CD14-positive monocyte (primary cell): ENCODE measurements at regions not wholly inside any gene's neighbourhood (a gene's known extent, or its start where the extent isn't known, plus 50 kb on each side); places are given as distances from the start of the nearest gene placed in this dataset.

Source experiments
- DNase-seq, 3 donors: peaks; one replicate each; pipeline ENCODE4 v3.0.0-alpha.2; 2011 to 2022
- H2AFZ ChIP-seq: 2 replicates; pipeline ENCODE4 v1.6.0; 2012; ENCODE audit warnings: mild to moderate bottlenecking, low read depth, low read length, inconsistent platforms; ENCODE audit not compliant: insufficient read depth, poor library complexity, severe bottlenecking
- H3K27ac ChIP-seq, 2 donors: 1 replicate in 1 of 2; 2 replicates in 1 of 2; pipeline ENCODE4 v1.5.1; 2012 to 2013; ENCODE audit warnings: low read length in 2 of 2, control low read depth in 1 of 2, inconsistent platforms in 1 of 2, low read depth in 1 of 2, mild to moderate bottlenecking in 1 of 2
- H3K27me3 ChIP-seq, 2 donors: one replicate each; pipeline versions ENCODE4 v1.6.0 to v1.6.1; 2011 to 2013; ENCODE audit warnings: low read length in 2 of 2; ENCODE audit not compliant: control insufficient read depth in 2 of 2, insufficient read depth in 2 of 2
- H3K36me3 ChIP-seq, 2 donors: replicated peaks in 1 of 2; 1 replicate in 1 of 2; 2 replicates in 1 of 2; pipeline versions ENCODE4 v1.5.1 to v1.6.1; 2012 to 2013; ENCODE audit warnings: low read length in 2 of 2, control low read depth in 1 of 2, inconsistent platforms in 1 of 2, mild to moderate bottlenecking in 1 of 2; ENCODE audit not compliant: insufficient read depth in 2 of 2, control insufficient read depth in 1 of 2
- H3K4me1 ChIP-seq, 2 donors: 1 replicate in 1 of 2; 2 replicates in 1 of 2; pipeline versions ENCODE4 v1.5.1 to v1.6.1; 2012 to 2013; ENCODE audit warnings: low read length in 2 of 2, control low read depth in 1 of 2, inconsistent platforms in 1 of 2, mild to moderate bottlenecking in 1 of 2, moderate library complexity in 1 of 2; ENCODE audit not compliant: insufficient read depth in 2 of 2, control insufficient read depth in 1 of 2
- H3K4me2 ChIP-seq: replicated peaks from 2 replicates; pipeline ENCODE3; 2012; ENCODE audit warnings: low read length, moderate library complexity, mild to moderate bottlenecking; ENCODE audit not compliant: poor library complexity, severe bottlenecking; ENCODE audit errors: extremely low read depth
- H3K4me3 ChIP-seq, 3 experiments: fragments of 200-600 bp in 1 of 3; sonication (generic) in 1 of 3; replicated peaks in 1 of 3; 1 replicate in 2 of 3; 2 replicates in 1 of 3; pipeline ENCODE4 v1.5.1; 2011 to 2013; ENCODE audit warnings: low read length in 3 of 3, mild to moderate bottlenecking in 3 of 3, control low read depth in 2 of 3, low read depth in 2 of 3, inconsistent platforms in 1 of 3, moderate library complexity in 1 of 3
- H3K79me2 ChIP-seq: 2 replicates; pipeline ENCODE4 v1.6.0; 2012; ENCODE audit warnings: mild to moderate bottlenecking, control low read depth, inconsistent platforms, low read length, moderate library complexity; ENCODE audit not compliant: insufficient read depth
- H3K9ac ChIP-seq: 2 replicates; pipeline ENCODE4 v1.6.0; 2017; ENCODE audit warnings: low read length, mild to moderate bottlenecking; ENCODE audit not compliant: insufficient read depth, poor library complexity, severe bottlenecking
- H3K9me3 ChIP-seq, 2 donors: replicated peaks in 1 of 2; 1 replicate in 1 of 2; 2 replicates in 1 of 2; pipeline versions ENCODE4 v1.5.1 to v1.6.1; 2012 to 2013; ENCODE audit warnings: low read length in 2 of 2, control low read depth in 1 of 2; ENCODE audit not compliant: control insufficient read depth in 1 of 2, insufficient read depth in 1 of 2
- H4K20me1 ChIP-seq: 2 replicates; pipeline ENCODE4 v1.6.0; 2012; ENCODE audit warnings: mild to moderate bottlenecking, low read length, control low read depth, moderate library complexity; ENCODE audit not compliant: insufficient read depth
- H3K27ac Mint-ChIP-seq, 7 donors: one replicate each; pipeline ENCODE4 v1.8.0; 2020; ENCODE audit warnings: mild to moderate bottlenecking in 7 of 7, mixed read lengths in 7 of 7, moderate library complexity in 6 of 7, inconsistent platforms in 2 of 7
- H3K27me3 Mint-ChIP-seq, 3 donors: one replicate each; pipeline ENCODE4 v1.8.0; 2021 to 2022; ENCODE audit warnings: low read depth in 3 of 3, mild to moderate bottlenecking in 3 of 3, mixed read lengths in 3 of 3, moderate library complexity in 3 of 3, inconsistent platforms in 1 of 3
- H3K36me3 Mint-ChIP-seq, 2 donors: one replicate each; pipeline ENCODE4 v1.8.0; 2020; ENCODE audit warnings: mixed read lengths in 2 of 2, inconsistent platforms in 1 of 2, mild to moderate bottlenecking in 1 of 2
- H3K4me1 Mint-ChIP-seq: one replicate; pipeline ENCODE4 v1.8.0; 2020; ENCODE audit warnings: mild to moderate bottlenecking, mixed read lengths
- H3K4me3 Mint-ChIP-seq, 2 donors: one replicate each; pipeline ENCODE4 v1.8.0; 2020; ENCODE audit warnings: mild to moderate bottlenecking in 2 of 2, mixed read lengths in 2 of 2, moderate library complexity in 1 of 2
- H3K9me3 Mint-ChIP-seq, 7 donors: one replicate each; pipeline ENCODE4 v1.8.0; 2020 to 2022; ENCODE audit warnings: mixed read lengths in 7 of 7, mild to moderate bottlenecking in 6 of 7, moderate library complexity in 6 of 7, inconsistent platforms in 2 of 7
- WGBS: methylation state at CpG from one replicate; pipeline ENCODE4 v1.1.5; 2013; ENCODE audit warnings: missing lambda C conversion rate; ENCODE audit not compliant: insufficient coverage; 5-methylcytosine and 5-hydroxymethylcytosine counted together
- intact Hi-C, 2 donors: fragments of 100-400 bp; cut with micrococcal nuclease; formaldehyde crosslinking; loops; one replicate each; pipeline versions ENCODE4 v1.15.0 to v1.15.1; 2023
- TF ChIP-seq, protein P1 (sequence below): fragments of 200-600 bp; IDR thresholded peaks from one replicate; pipeline ENCODE4 v1.8.0; 2022; ENCODE audit warnings: antibody characterized with exemption, mild to moderate bottlenecking

- no peaks in the 10 kb centered on the region for H3K4me1 Mint-ChIP-seq
- Histone ChIP-seq H3K9ac (no peak overlapping the region), H3K4me2 (no peak overlapping the region), H3K4me3 (no peak overlapping the region), H3K27me3 (no peaks in the 10 kb centered on the region), H2AFZ (no peak overlapping the region), H3K36me3 (no peaks in the 10 kb centered on the region), H3K9me3 (no peaks in the 10 kb centered on the region), H3K79me2 (no peaks in the 10 kb centered on the region), H3K27ac (no peak overlapping the region), H3K4me1 (no peaks in the 10 kb centered on the region), H4K20me1 (no peaks in the 10 kb centered on the region)
- 67% methylated on average over 1 of the region's 2 CpGs for WGBS
- TF ChIP-seq, protein P1, sequence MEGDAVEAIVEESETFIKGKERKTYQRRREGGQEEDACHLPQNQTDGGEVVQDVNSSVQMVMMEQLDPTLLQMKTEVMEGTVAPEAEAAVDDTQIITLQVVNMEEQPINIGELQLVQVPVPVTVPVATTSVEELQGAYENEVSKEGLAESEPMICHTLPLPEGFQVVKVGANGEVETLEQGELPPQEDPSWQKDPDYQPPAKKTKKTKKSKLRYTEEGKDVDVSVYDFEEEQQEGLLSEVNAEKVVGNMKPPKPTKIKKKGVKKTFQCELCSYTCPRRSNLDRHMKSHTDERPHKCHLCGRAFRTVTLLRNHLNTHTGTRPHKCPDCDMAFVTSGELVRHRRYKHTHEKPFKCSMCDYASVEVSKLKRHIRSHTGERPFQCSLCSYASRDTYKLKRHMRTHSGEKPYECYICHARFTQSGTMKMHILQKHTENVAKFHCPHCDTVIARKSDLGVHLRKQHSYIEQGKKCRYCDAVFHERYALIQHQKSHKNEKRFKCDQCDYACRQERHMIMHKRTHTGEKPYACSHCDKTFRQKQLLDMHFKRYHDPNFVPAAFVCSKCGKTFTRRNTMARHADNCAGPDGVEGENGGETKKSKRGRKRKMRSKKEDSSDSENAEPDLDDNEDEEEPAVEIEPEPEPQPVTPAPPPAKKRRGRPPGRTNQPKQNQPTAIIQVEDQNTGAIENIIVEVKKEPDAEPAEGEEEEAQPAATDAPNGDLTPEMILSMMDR, result no peak
- intact Hi-C loops, result no loop called here
- DNase-seq, result no peak
- no peak overlapping the region for H3K4me3 Mint-ChIP-seq
- peaks cover 0 to 1% (median 0%) of the 10 kb centered on the region in 3 donors for H3K27me3 Mint-ChIP-seq
- no peaks in the 10 kb centered on the region for H3K36me3 Mint-ChIP-seq
- H3K9me3 Mint-ChIP-seq, result peaks cover 0 to 2% (median 0%) of the 10 kb centered on the region in 7 donors
- H3K27ac Mint-ChIP-seq, result no peak overlapping the region
Measured at GRCh38 chr14:87002776-87003175, 990.2 kb downstream of the GALC start.

- TF ChIP-seq, protein P1, result no peak
- Mint-ChIP-seq H3K4me1 (no peaks in the 10 kb centered on the region), H3K9me3 (peaks cover 0 to 2% (median 0%) of the 10 kb centered on the region in 7 donors), H3K27me3 (peaks cover 0 to 1% (median 0%) of the 10 kb centered on the region in 3 donors), H3K36me3 (no peaks in the 10 kb centered on the region), H3K27ac (no peak overlapping the region), H3K4me3 (no peak overlapping the region)
- no peak for DNase-seq
- Histone ChIP-seq H3K79me2 (no peaks in the 10 kb centered on the region), H3K4me1 (no peaks in the 10 kb centered on the region), H4K20me1 (no peaks in the 10 kb centered on the region), H3K36me3 (no peaks in the 10 kb centered on the region), H2AFZ (no peak overlapping the region), H3K27me3 (no peaks in the 10 kb centered on the region), H3K4me2 (no peak overlapping the region), H3K9me3 (no peaks in the 10 kb centered on the region), H3K9ac (no peak overlapping the region), H3K27ac (no peak overlapping the region), H3K4me3 (no peak overlapping the region)
- intact Hi-C loops, result no loop called here
- WGBS, result 100% methylated on average over 1 of the region's 2 CpGs
Measured at GRCh38 chr14:87001333-87001732, 991.6 kb downstream of the GALC start.
